ENCODE measurements at regions not wholly inside any gene's neighbourhood (a gene's known extent, or its start where the extent isn't known, plus 50 kb on each side); places are given as distances from the start of the nearest gene placed in this dataset.
A peak's percentile ranks its signal among the peaks of the same experiment; 100 is the strongest.

GRCh38 chr2:156892467-156893281 is 364.8 kb upstream of the GALNT5 start:
- peaks cover 29% of the 10 kb centered on the region for H3K4me1 ChIP-seq (ENCODE audit: insufficient read depth)
- H3K9me3 Mint-ChIP-seq, result no peaks in the 10 kb centered on the region
- H3F3A ChIP-seq (replicated peaks; ENCODE audit: low read depth), result no peaks in the 10 kb centered on the region
- peak overlapping the region; percentile 44 for H2AFZ ChIP-seq
- no peaks in the 10 kb centered on the region for H4K20me1 ChIP-seq (replicated peaks; ENCODE audit: insufficient read depth)
- TF ChIP-seq ETS1 (IDR thresholded peaks at IDR 0.05) (no peak), CTCF (conservative IDR thresholded peaks at IDR 0.05; ENCODE audit: low read depth in 2 of 2) (peak; percentile 71 to 87)
- H3K36me3 ChIP-seq (ENCODE audit: insufficient read depth), result no peaks in the 10 kb centered on the region
- H3K4me1 Mint-ChIP-seq, result peaks cover 32% of the 10 kb centered on the region
- H3K27me3 Mint-ChIP-seq (ENCODE audit: insufficient read depth, low read depth, poor library complexity), result peaks cover 3% of the 10 kb centered on the region
- peaks cover 16% of the 10 kb centered on the region for H3K27me3 ChIP-seq (ENCODE audit: insufficient read depth)
- no peaks in the 10 kb centered on the region for H3K36me3 Mint-ChIP-seq (ENCODE audit: low read depth)
- H3K4me3 ChIP-seq, result peak overlapping the region; percentile 48
- peak; percentile 95 for ATAC-seq
- H3K9me2 ChIP-seq (ENCODE audit: insufficient read depth), result no peaks in the 10 kb centered on the region
- no peaks in the 10 kb centered on the region for H3K79me2 ChIP-seq (replicated peaks; ENCODE audit: insufficient read depth)
- peak; percentile 77 for DNase-seq (ENCODE audit: low spot score)
- H3K4me2 ChIP-seq, result peak overlapping the region; percentile 77
- H3K27ac Mint-ChIP-seq, result no peak overlapping the region; the same call in 1 of the 2 replicates
- peak overlapping the region; percentile 53 for H3K4me3 Mint-ChIP-seq
- H3K27ac ChIP-seq (ENCODE audit: low read depth), result no peak overlapping the region; the same call in 1 of the 2 replicates

- Histone ChIP-seq H2AFZ (no peak overlapping the region), H3K4me1 (ENCODE audit: insufficient read depth) (peaks cover 17% of the 10 kb centered on the region), H3K27ac (ENCODE audit: low read depth) (no peak overlapping the region), H4K20me1 (replicated peaks; ENCODE audit: insufficient read depth) (no peaks in the 10 kb centered on the region), H3K27me3 (ENCODE audit: insufficient read depth) (peaks cover 16% of the 10 kb centered on the region), H3K4me3 (no peak overlapping the region), H3K9me2 (ENCODE audit: insufficient read depth) (no peaks in the 10 kb centered on the region), H3K36me3 (ENCODE audit: insufficient read depth) (no peaks in the 10 kb centered on the region), H3K79me2 (replicated peaks; ENCODE audit: insufficient read depth) (no peaks in the 10 kb centered on the region), H3F3A (replicated peaks; ENCODE audit: low read depth) (no peaks in the 10 kb centered on the region), H3K4me2 (no peak overlapping the region)
- DNase-seq (ENCODE audit: low spot score), result no peak
- Mint-ChIP-seq H3K4me1 (peaks cover 15% of the 10 kb centered on the region), H3K27me3 (ENCODE audit: insufficient read depth, low read depth, poor library complexity) (no peaks in the 10 kb centered on the region), H3K27ac (no peak overlapping the region), H3K36me3 (ENCODE audit: low read depth) (peaks cover 9% of the 10 kb centered on the region; the same call in 2 of the 3 replicates), H3K4me3 (no peak overlapping the region), H3K9me3 (no peaks in the 10 kb centered on the region; the same call in 2 of the 3 replicates)
- no peak for ATAC-seq
- no peak for TF ChIP-seq POLR2AphosphoS5 (IDR thresholded peaks at IDR 0.05; ENCODE audit: low read depth)
- TF ChIP-seq ZNF331 (CRISPR knock-in tag; IDR thresholded peaks at IDR 0.05; ENCODE audit: low read depth), result no peak
- TF ChIP-seq EZH2phosphoT487 (IDR thresholded peaks at IDR 0.05; ENCODE audit: unreplicated experiment), result no peak
- TF ChIP-seq STAT1 (IDR thresholded peaks at IDR 0.05; ENCODE audit: unreplicated experiment), result no peak
- TF ChIP-seq ETS1 (IDR thresholded peaks at IDR 0.05), result no peak
- TF ChIP-seq EZH2 (IDR thresholded peaks at IDR 0.05; ENCODE audit: low read depth, unreplicated experiment), result no peak
- TF ChIP-seq CTCF (conservative IDR thresholded peaks at IDR 0.05; ENCODE audit: low read depth in 2 of 2), result no peak
- no peak for TF ChIP-seq NANOG (IDR thresholded peaks at IDR 0.05; ENCODE audit: borderline replicate concordance)
These were observed 361.2 kb upstream of the GALNT5 start for GRCh38 chr2:156896294-156896693.
